Activated CD8-positive, alpha-beta memory T cell treated with anti-CD3 and anti-CD28 coated beads for 36 hours (primary cell): ENCODE measurements at regions not wholly inside any gene's neighbourhood (a gene's known extent, or its start where the extent isn't known, plus 50 kb on each side); places are given as distances from the start of the nearest gene placed in this dataset.

Experiments used
- CTCF ChIA-PET: fragments of 350-600 bp; sonication (Branson Sonifier 250); formaldehyde crosslinking; loops from one replicate; lab custom pipeline; 2021; ENCODE audit warnings: antibody characterized with exemption; lab: Charles Lee
- POLR2A ChIA-PET: fragments of 350-600 bp; sonication (Branson Sonifier 250); formaldehyde crosslinking; loops from one replicate; lab custom pipeline; 2021; ENCODE audit warnings: antibody characterized with exemption; lab: Charles Lee

GRCh38 chr12:92546635-92547348 lies 156.0 kb upstream of the PLEKHG7 start:
- ChIA-PET POLR2A (no interaction called here), CTCF (interaction anchor here (0.6 kb wide), 1 partner anchor 52 kb away, joined by 3 read pairs; no protein-coding TSS in a partner anchor)

DNA sequence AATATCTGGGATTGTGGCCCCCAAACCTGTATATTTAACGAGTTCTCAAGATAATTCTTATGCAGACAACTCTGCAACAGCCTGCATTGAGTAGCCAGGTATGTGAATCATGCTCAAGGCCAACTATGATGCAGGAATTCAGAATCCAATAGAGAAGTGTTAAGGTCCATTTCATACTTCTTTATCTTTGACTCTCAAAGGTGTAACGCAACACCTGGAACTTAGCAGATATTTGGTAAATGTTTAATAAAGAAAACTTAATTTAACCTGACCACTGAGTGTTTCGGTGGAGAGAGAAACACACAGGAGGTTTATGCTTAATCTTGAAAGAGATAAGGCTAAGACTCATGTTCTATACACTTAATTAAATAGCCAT lies 156.5 kb upstream of the PLEKHG7 start:
- ChIA-PET CTCF (interaction anchor here (0.6 kb wide), 1 partner anchor 52 kb away, joined by 3 read pairs; no protein-coding TSS in a partner anchor), POLR2A (no interaction called here)

GRCh38 chr12:92544322-92544721 lies 158.5 kb upstream of the PLEKHG7 start:
- ChIA-PET POLR2A (no interaction called here), CTCF (interaction anchor here (0.6 to 0.9 kb wide), 2 partner anchors 13 to 43 kb away, joined by 3 read pairs; no protein-coding TSS in a partner anchor)

GRCh38 chr12:92543840-92544239 lies 158.9 kb upstream of the PLEKHG7 start:
- ChIA-PET POLR2A (no interaction called here), CTCF (interaction anchor here (0.6 to 0.9 kb wide), 2 partner anchors 13 to 43 kb away, joined by 3 read pairs; no protein-coding TSS in a partner anchor)

DNA sequence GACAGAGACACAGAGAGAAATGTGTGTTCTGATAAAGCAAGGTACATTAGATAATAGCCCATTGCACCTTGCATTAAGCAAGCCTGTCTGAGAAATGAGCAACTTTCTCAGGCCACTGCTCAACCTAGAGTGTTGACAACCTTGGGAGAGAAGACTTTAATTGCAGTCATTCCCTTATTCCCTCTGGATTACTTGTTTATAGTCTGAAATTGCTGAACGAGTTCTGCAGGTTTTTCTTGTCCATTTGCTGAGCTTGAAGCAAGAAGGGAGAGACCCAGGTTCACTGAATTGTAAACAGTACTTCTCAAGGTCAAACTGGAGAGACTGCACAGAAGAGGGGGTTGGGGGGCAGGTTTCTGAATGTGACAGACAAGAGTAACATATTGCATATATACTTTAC lies 159.4 kb upstream of the PLEKHG7 start:
- CTCF ChIA-PET = interaction anchor here (0.9 kb wide), 1 partner anchor 14 kb away, joined by 3 read pairs; no protein-coding TSS in a partner anchor
- POLR2A ChIA-PET = no interaction called here

GRCh38 chr12:92541731-92542130 lies 161.1 kb upstream of the PLEKHG7 start:
- ChIA-PET CTCF (interaction anchor here (0.7 kb wide), 1 partner anchor 1125 kb away, joined by 3 read pairs; no protein-coding TSS in a partner anchor), POLR2A (interaction anchor here (0.7 kb wide), 1 partner anchor 397 kb away, joined by 7 read pairs; no protein-coding TSS in a partner anchor)

GRCh38 chr12:92540782-92541423 lies 161.9 kb upstream of the PLEKHG7 start:
- CTCF ChIA-PET = interaction anchor here (0.6 kb wide), 1 partner anchor 39 kb away, joined by 4 read pairs; no protein-coding TSS in a partner anchor
- POLR2A ChIA-PET = no interaction called here

GRCh38 chr12:92539976-92540781 lies 162.6 kb upstream of the PLEKHG7 start:
- ChIA-PET POLR2A (no interaction called here), CTCF (no interaction called here)

- CTCF ChIA-PET = no interaction called here
These were observed 163.6 kb upstream of the PLEKHG7 start for GRCh38 chr12:92539110-92539749.

GRCh38 chr12:92537290-92537960 lies 165.4 kb upstream of the PLEKHG7 start:
- ChIA-PET POLR2A (interaction anchor here (0.5 to 0.7 kb wide), 2 partner anchors 930 to 1123 kb away, joined by 4 read pairs; partner anchors contain the start of gene MRPL42), CTCF (interaction anchor here (0.9 kb wide), 1 partner anchor 32 kb away, joined by 3 read pairs; no protein-coding TSS in a partner anchor)

More at GRCh38 chr12:92539110-92539749, 163.6 kb upstream of the PLEKHG7 start:
- POLR2A ChIA-PET = no interaction called here

DNA sequence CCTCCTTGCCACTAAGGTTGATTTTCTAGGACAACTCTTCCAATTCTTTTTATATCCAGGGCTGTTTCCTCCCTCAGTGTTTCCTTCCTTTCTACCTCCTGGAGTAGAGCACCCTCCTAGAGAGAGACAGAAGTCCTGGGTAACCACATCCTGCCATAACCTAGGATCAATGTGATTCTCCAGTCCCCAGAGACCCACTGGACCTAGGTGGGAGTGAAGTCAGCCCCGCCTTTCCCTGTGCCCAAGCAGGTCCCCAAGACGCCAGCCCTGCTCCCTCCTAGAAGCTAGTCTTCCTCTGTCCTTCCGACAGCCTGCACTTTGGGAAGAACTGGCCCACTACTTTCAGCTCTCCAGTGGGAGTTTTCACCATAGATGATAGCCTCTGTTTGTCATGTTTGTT lies 166.8 kb upstream of the PLEKHG7 start:
- CTCF ChIA-PET = interaction anchor here (1.2 kb wide), 1 partner anchor 11 kb away, joined by 3 read pairs; no protein-coding TSS in a partner anchor
- POLR2A ChIA-PET = no interaction called here

- POLR2A ChIA-PET = no interaction called here
- CTCF ChIA-PET = no interaction called here
These were observed 169.4 kb upstream of the PLEKHG7 start for GRCh38 chr12:92533280-92533890.

- POLR2A ChIA-PET = no interaction called here
These were observed 172.1 kb upstream of the PLEKHG7 start for GRCh38 chr12:92530706-92531105.

GRCh38 chr12:92529944-92530343 lies 172.8 kb upstream of the PLEKHG7 start:
- POLR2A ChIA-PET = no interaction called here
- CTCF ChIA-PET = no interaction called here

More at GRCh38 chr12:92530706-92531105, 172.1 kb upstream of the PLEKHG7 start:
- CTCF ChIA-PET = no interaction called here

GRCh38 chr12:92528586-92528985 lies 174.2 kb upstream of the PLEKHG7 start:
- CTCF ChIA-PET = no interaction called here
- POLR2A ChIA-PET = no interaction called here

DNA sequence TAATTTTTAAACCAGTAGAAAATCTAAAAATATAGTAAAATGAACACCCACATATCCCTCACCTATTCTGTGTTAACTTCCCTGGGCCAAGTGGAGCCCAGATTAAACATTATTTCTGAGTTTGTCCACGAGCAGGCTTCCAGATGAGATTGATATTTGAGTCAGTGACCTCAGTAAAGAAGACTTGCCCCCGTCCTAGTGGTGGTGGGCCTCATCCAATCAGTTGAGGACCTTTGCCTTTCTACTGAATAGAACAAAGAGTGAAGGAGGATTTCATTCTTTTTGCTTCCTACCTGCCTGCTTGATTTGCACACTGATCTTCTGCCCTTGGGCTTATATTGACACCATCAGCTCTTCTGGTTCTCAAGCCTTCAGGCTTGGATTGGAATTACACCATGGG lies 174.7 kb upstream of the PLEKHG7 start:
- POLR2A ChIA-PET = no interaction called here
- CTCF ChIA-PET = no interaction called here

DNA sequence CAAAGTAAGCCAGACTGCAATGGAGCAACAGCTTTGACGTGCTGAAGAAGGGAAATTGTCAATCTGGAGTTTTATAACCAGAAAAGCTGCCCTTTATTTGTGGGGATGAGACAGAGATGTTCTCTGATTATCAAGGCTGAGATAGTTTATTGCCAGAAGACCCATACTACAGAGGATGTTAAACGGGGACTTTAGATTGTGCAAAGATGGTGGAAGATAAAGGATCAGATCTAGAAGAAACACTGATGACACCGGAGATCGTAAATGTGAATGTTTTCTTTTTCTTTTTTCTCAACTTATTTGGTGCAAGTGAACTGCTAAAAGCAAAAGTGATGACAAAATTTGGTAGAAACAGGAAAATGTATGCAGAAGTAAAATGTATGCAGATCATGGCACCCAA lies 178.3 kb upstream of the PLEKHG7 start:
- CTCF ChIA-PET = no interaction called here

DNA sequence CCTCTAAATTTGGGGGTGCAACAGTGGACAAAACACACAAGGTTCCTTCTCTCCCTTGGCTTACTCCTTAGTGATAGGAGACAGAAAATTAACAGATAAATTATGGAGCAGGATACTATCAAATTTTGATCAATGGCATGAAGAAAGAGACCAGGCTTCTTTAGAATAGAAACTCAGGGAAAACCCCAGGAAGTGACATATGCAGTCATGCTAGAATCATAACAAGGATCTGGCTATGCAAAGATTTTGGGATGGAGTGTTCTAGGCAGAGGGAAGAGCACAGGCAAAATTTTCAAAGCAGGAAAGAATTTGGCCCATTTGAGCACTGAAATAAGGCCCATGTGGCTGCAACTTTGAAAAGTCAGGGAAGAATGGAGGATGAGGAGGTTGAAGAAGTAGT lies 182.3 kb upstream of the PLEKHG7 start:
- ChIA-PET CTCF (no interaction called here), POLR2A (no interaction called here)

More for the DNA sequence above, 178.3 kb upstream of the PLEKHG7 start:
- POLR2A ChIA-PET = no interaction called here
